OCI-LY3 (cell line): ENCODE measurements at regions not wholly inside any gene's neighbourhood (a gene's known extent, or its start where the extent isn't known, plus 50 kb on each side); places are given as distances from the start of the nearest gene placed in this dataset.
A peak's percentile ranks its signal among the peaks of the same experiment; 100 is the strongest.

Experiments used
- CTCF ChIP-seq: fragments of 200-600, 300-600 bp; sonication (generic); IDR thresholded peaks from 2 replicates; pipeline ENCODE4 v1.5.1; 2014; ENCODE audit warnings: antibody characterized with exemption, low read length, low read depth
- EZH2phosphoT487 ChIP-seq: fragments of 200-600 bp; shearing (Covaris generic); IDR thresholded peaks from 2 replicates; pipeline ENCODE4 v1.6.1; 2018; ENCODE audit warnings: antibody characterized with exemption, mixed run types, low read depth

- peak; percentile 66 for TF ChIP-seq CTCF
- no peak for TF ChIP-seq EZH2phosphoT487
These were observed 125.3 kb upstream of the DST start for GRCh38 chr6:56767892-56768531.
